SK-N-SH (cell line): ENCODE measurements at regions not wholly inside any gene's neighbourhood (a gene's known extent, or its start where the extent isn't known, plus 50 kb on each side); places are given as distances from the start of the nearest gene placed in this dataset.

ENCODE experiments used
- CTCF ChIA-PET: fragments of 300-600, 350-600 bp; formaldehyde crosslinking; extraction: SDS; loops from one replicate; lab custom pipeline; 2021; lab: Yijun Ruan, JAX
- POLR2A ChIA-PET: fragments of 350-600 bp; sonication (Branson Sonifier 250); formaldehyde crosslinking; extraction: SDS; loops from one replicate; lab custom pipeline; 2020; ENCODE audit warnings: antibody characterized with exemption, inconsistent platforms; lab: Yijun Ruan, JAX
- DNase-seq: peaks from one replicate; pipeline ENCODE4 v3.0.0; 2012
- H2AFZ ChIP-seq: fragments of 200-600 bp; sonication (generic); 2 replicates; pipeline ENCODE4 v1.8.1; 2016; ENCODE audit warnings: antibody characterized with exemption, mild to moderate bottlenecking, low read depth
- H3F3A ChIP-seq: fragments of 200-600 bp; sonication (generic); replicated peaks from 2 replicates; pipeline ENCODE3; 2016; ENCODE audit warnings: antibody characterized with exemption, mild to moderate bottlenecking; ENCODE audit not compliant: insufficient read depth
- H3K27ac ChIP-seq, 2 experiments: fragments of 200-500 bp in 1 of 2; fragments of 200-600 bp in 1 of 2; sonication (Bioruptor generic) in 1 of 2; sonication (generic), shearing (Covaris generic) in 1 of 2; 2 replicates each; pipeline versions ENCODE4 v1.5.1 to v1.6.1; 2014 to 2016; ENCODE audit warnings: low read depth in 2 of 2, inconsistent platforms in 1 of 2, low read length in 1 of 2, mild to moderate bottlenecking in 1 of 2, mixed read lengths in 1 of 2
- H3K27me3 ChIP-seq: fragments of 200-600 bp; sonication (generic), shearing (Covaris generic); 2 replicates; pipeline ENCODE4 v1.6.1; 2016; ENCODE audit warnings: mixed run types; ENCODE audit not compliant: insufficient read depth
- H3K36me3 ChIP-seq, 2 experiments: fragments of 200-500 bp in 1 of 2; fragments of 200-600 bp in 1 of 2; sonication (Bioruptor generic) in 1 of 2; sonication (generic) in 1 of 2; replicated peaks in 1 of 2; 2 replicates each; pipeline versions ENCODE3 to v1.5.1; 2014 to 2016; ENCODE audit warnings: low read length in 1 of 2, mild to moderate bottlenecking in 1 of 2; ENCODE audit not compliant: insufficient read depth in 2 of 2, control insufficient read depth in 1 of 2
- H3K4me1 ChIP-seq, 2 experiments: fragments of 200-500 bp in 1 of 2; fragments of 200-600 bp in 1 of 2; sonication (Bioruptor generic) in 1 of 2; sonication (generic), shearing (Covaris generic) in 1 of 2; 2 replicates each; pipeline versions ENCODE4 v1.5.1 to v1.6.1; 2014 to 2016; ENCODE audit warnings: low read depth in 1 of 2, low read length in 1 of 2, mixed run types in 1 of 2; ENCODE audit not compliant: insufficient read depth in 2 of 2, control insufficient read depth in 1 of 2
- H3K4me2 ChIP-seq: fragments of 200-600 bp; sonication (generic), shearing (Covaris generic); 2 replicates; pipeline ENCODE4 v1.6.1; 2017; ENCODE audit warnings: mixed run types
- H3K4me3 ChIP-seq, 2 experiments: fragments of 200-500 bp in 1 of 2; fragments of 200-600 bp in 1 of 2; sonication (Bioruptor generic) in 1 of 2; sonication (generic), shearing (Covaris generic) in 1 of 2; 2 replicates each; pipeline versions ENCODE4 v1.5.1 to v1.8.1; 2014 to 2016; ENCODE audit warnings: low read depth in 2 of 2, inconsistent platforms in 1 of 2, low read length in 1 of 2, mild to moderate bottlenecking in 1 of 2, mixed read lengths in 1 of 2, moderate library complexity in 1 of 2
- H3K79me2 ChIP-seq: fragments of 200-600 bp; sonication (generic); 2 replicates; pipeline ENCODE4 v1.8.1; 2017; ENCODE audit warnings: mild to moderate bottlenecking; ENCODE audit not compliant: insufficient read depth
- H3K9ac ChIP-seq: fragments of 200-600 bp; sonication (generic); 2 replicates; pipeline ENCODE4 v1.6.1; 2017; ENCODE audit warnings: mixed run types
- H3K9me2 ChIP-seq: fragments of 200-600 bp; sonication (generic); 2 replicates; pipeline ENCODE4 v1.6.1; 2017; ENCODE audit warnings: mixed run types
- H3K9me3 ChIP-seq: fragments of 200-600 bp; sonication (generic); 2 replicates; pipeline ENCODE4 v1.6.1; 2017; ENCODE audit warnings: mixed run types, mild to moderate bottlenecking, moderate library complexity
- H4K20me1 ChIP-seq: fragments of 200-600 bp; sonication (generic); 2 replicates; pipeline ENCODE4 v1.6.1; 2017; ENCODE audit warnings: mild to moderate bottlenecking, mixed run types; ENCODE audit not compliant: insufficient read depth
- CTCF ChIP-seq: fragments of 200-600 bp; sonication (generic); IDR thresholded peaks from 2 replicates; pipeline ENCODE4 v1.6.1; 2017; ENCODE audit warnings: antibody characterized with exemption, mild to moderate bottlenecking, moderate library complexity
- FOSL2 ChIP-seq: IDR thresholded peaks from 2 replicates; pipeline ENCODE4 v1.4.0; 2012; ENCODE audit warnings: low read depth, mild to moderate bottlenecking, moderate library complexity, borderline replicate concordance
- GABPA ChIP-seq: IDR thresholded peaks from 2 replicates; pipeline ENCODE4 v1.4.0; 2012; ENCODE audit warnings: low read depth, mild to moderate bottlenecking
- IRF3 ChIP-seq: fragments of 150-350 bp; IDR thresholded peaks from 2 replicates; pipeline ENCODE4 v1.6.1; 2016; ENCODE audit warnings: mild to moderate bottlenecking, low read depth, low read length
- JUND ChIP-seq: IDR thresholded peaks from 2 replicates; pipeline ENCODE4 v1.4.0; 2012
- NFIC ChIP-seq: IDR thresholded peaks from 2 replicates; pipeline ENCODE4 v1.4.0; 2012; ENCODE audit warnings: borderline replicate concordance
- NRF1 ChIP-seq: IDR thresholded peaks from 2 replicates; pipeline ENCODE4 v1.6.1; 2012; ENCODE audit warnings: low read depth, mild to moderate bottlenecking, low read length
- PBX3 ChIP-seq: IDR thresholded peaks from 2 replicates; pipeline ENCODE4; 2012
- POLR2AphosphoS5 ChIP-seq: IDR thresholded peaks from 2 replicates; pipeline ENCODE4 v1.6.1; 2012; ENCODE audit warnings: low read depth, low read length
- RAD21 ChIP-seq: IDR thresholded peaks from 2 replicates; pipeline ENCODE4 v1.6.1; 2012; ENCODE audit warnings: mild to moderate bottlenecking, low read length
- RCOR1 ChIP-seq: fragments of 150-350 bp; IDR thresholded peaks from 2 replicates; pipeline ENCODE4 v1.6.1; 2017; ENCODE audit warnings: antibody characterized with exemption, low read length
- RFX5 ChIP-seq: IDR thresholded peaks from 2 replicates; pipeline ENCODE4 v1.6.1; 2012; ENCODE audit warnings: mild to moderate bottlenecking, improper control_type of control experiment, low read length
- SIN3A ChIP-seq: IDR thresholded peaks from 2 replicates; pipeline ENCODE4 v1.6.1; 2012; ENCODE audit warnings: low read depth, mild to moderate bottlenecking, low read length, moderate library complexity, borderline replicate concordance
- TCF12 ChIP-seq: IDR thresholded peaks from 2 replicates; pipeline ENCODE4 v1.4.0; 2012
- TEAD4 ChIP-seq: IDR thresholded peaks from 2 replicates; pipeline ENCODE4 v1.4.0; 2012; ENCODE audit warnings: mild to moderate bottlenecking, borderline replicate concordance; ENCODE audit not compliant: insufficient read depth
- USF2 ChIP-seq: fragments of 150-350 bp; IDR thresholded peaks from 2 replicates; pipeline ENCODE4 v1.6.1; 2017; ENCODE audit warnings: antibody characterized with exemption, low read length, low read depth, borderline replicate concordance
- YY1 ChIP-seq: IDR thresholded peaks from 2 replicates; pipeline ENCODE4 v1.4.0; 2012; ENCODE audit warnings: low read depth, mild to moderate bottlenecking
- WGBS: methylation state at CpG from one replicate; pipeline ENCODE4 v1.1.6; 2017; ENCODE audit warnings: low lambda C conversion rate; 5-methylcytosine and 5-hydroxymethylcytosine counted together

GRCh38 chr9:109907810-109908458, 127.9 kb downstream of the PALM2AKAP2 start:
- WGBS: 85% methylated on average over 4 of the region's 4 CpGs
- H3K9me3 ChIP-seq: no peaks in the 10 kb centered on the region
- ChIA-PET CTCF (interaction anchor here (0.8 kb wide), 1 partner anchor 244 kb away, joined by 3 read pairs; no protein-coding TSS in a partner anchor), POLR2A (no interaction called here)
- H3K36me3 ChIP-seq: no peaks in the 10 kb centered on the region
- H3K79me2 ChIP-seq: peaks cover 42% of the 10 kb centered on the region
- H3K9me2 ChIP-seq: no peaks in the 10 kb centered on the region
- H2AFZ ChIP-seq: no peak overlapping the region
- peak overlapping the region in 1 of 2 experiments; percentile 18; a peak in 1 of 4 replicates for H3K27ac ChIP-seq
- no peaks in the 10 kb centered on the region for H3K27me3 ChIP-seq
- TF ChIP-seq FOSL2 (no peak), RAD21 (no peak), RCOR1 (no peak), IRF3 (no peak), GABPA (no peak), PBX3 (no peak), CTCF (no peak), TCF12 (no peak), NRF1 (no peak), POLR2AphosphoS5 (no peak), SIN3A (no peak), USF2 (no peak), YY1 (no peak), JUND (no peak), NFIC (no peak), RFX5 (no peak), TEAD4 (no peak)
- peaks cover 29% of the 10 kb centered on the region for H3F3A ChIP-seq
- no peak for DNase-seq
- H3K4me2 ChIP-seq: no peak overlapping the region
- no peak overlapping the region for H3K9ac ChIP-seq
- H3K4me3 ChIP-seq: no peak overlapping the region
- peaks cover 5% of the 10 kb centered on the region; the same call in 1 of the 2 replicates for H4K20me1 ChIP-seq
- peaks cover 5 to 41% of the 10 kb centered on the region in 2 experiments for H3K4me1 ChIP-seq
